Endothelial cell of umbilical vein (primary cell): ENCODE measurements at regions not wholly inside any gene's neighbourhood (a gene's known extent, or its start where the extent isn't known, plus 50 kb on each side); places are given as distances from the start of the nearest gene placed in this dataset.

ENCODE experiments used
- BruUV-seq: library from RNA; stranded (reverse); fragments of 400-500 nt; replicated peaks from 2 replicates; lab custom pipeline; 2021; lab: Mats Ljungman, UMichigan
- CTCF ChIA-PET: fragments of 300-600, 350-600 bp; sonication (Branson Sonifier 250); formaldehyde crosslinking; loops from one replicate; lab custom pipeline; 2021; ENCODE audit warnings: antibody characterized with exemption, inconsistent platforms; lab: Charles Lee
- POLR2A ChIA-PET: fragments of 300-600, 350-600 bp; sonication (Branson Sonifier 250); formaldehyde crosslinking; loops from one replicate; lab custom pipeline; 2021; ENCODE audit warnings: antibody characterized with exemption, inconsistent platforms; lab: Charles Lee
- DNase-seq: peaks from one replicate; pipeline ENCODE4 v3.0.0-alpha.2; 2011; ENCODE audit warnings: low read depth, low spot score
- FAIRE-seq: peaks from 2 replicates; lab custom pipeline; 2011; peaks lifted over from hg19 to GRCh38; lab: Jason Lieb, UNC
- H2AFZ ChIP-seq: 2 replicates; pipeline ENCODE4 v1.6.0; 2012; ENCODE audit warnings: low read depth, low read length, control low read depth, inconsistent platforms
- H3K27ac ChIP-seq: 2 replicates; pipeline ENCODE4 v1.5.1; 2011; ENCODE audit warnings: low read depth, mild to moderate bottlenecking, control low read depth, low read length, moderate library complexity; ENCODE audit not compliant: insufficient read depth
- H3K27me3 ChIP-seq, 2 experiments: 2 replicates each; pipeline versions ENCODE4 v1.6.0 to v1.6.1; 2011; ENCODE audit warnings: low read length in 2 of 2, mixed read lengths in 1 of 2; ENCODE audit not compliant: control insufficient read depth in 2 of 2, insufficient read depth in 2 of 2
- H3K36me3 ChIP-seq, 2 experiments: 2 replicates in 1 of 2; 3 replicates in 1 of 2; pipeline ENCODE4 v1.5.1; 2011; ENCODE audit warnings: low read length in 2 of 2, mild to moderate bottlenecking in 1 of 2, moderate library complexity in 1 of 2; ENCODE audit not compliant: control insufficient read depth in 2 of 2, insufficient read depth in 2 of 2; ENCODE audit errors: extremely low read depth in 1 of 2
- H3K4me1 ChIP-seq: 3 replicates; pipeline ENCODE4 v1.5.1; 2011; ENCODE audit warnings: mild to moderate bottlenecking, low read length; ENCODE audit not compliant: control insufficient read depth, insufficient read depth; ENCODE audit errors: extremely low read depth
- H3K4me2 ChIP-seq: 2 replicates; pipeline ENCODE4 v1.6.1; 2011; ENCODE audit warnings: low read length, control low read depth, mixed read lengths; ENCODE audit not compliant: insufficient read depth
- H3K4me3 ChIP-seq, 3 experiments: fragments of 200-600 bp in 1 of 3; sonication (generic), shearing (Covaris generic) in 1 of 3; replicated peaks in 1 of 3; 2 replicates each; pipeline ENCODE4 v1.5.1; 2011 to 2016; ENCODE audit warnings: control low read depth in 3 of 3, low read length in 3 of 3, mild to moderate bottlenecking in 2 of 3, inconsistent platforms in 1 of 3, low read depth in 1 of 3, moderate library complexity in 1 of 3; ENCODE audit not compliant: insufficient read depth in 1 of 3
- H3K79me2 ChIP-seq: 2 replicates; pipeline ENCODE4 v1.6.0; 2012; ENCODE audit warnings: low read length, inconsistent platforms; ENCODE audit not compliant: control insufficient read depth, insufficient read depth
- H3K9ac ChIP-seq: replicated peaks from 2 replicates; pipeline ENCODE3; 2011; ENCODE audit warnings: low read length, control low read depth; ENCODE audit not compliant: insufficient read depth; ENCODE audit errors: extremely low read depth
- H3K9me1 ChIP-seq: replicated peaks from 3 replicates; pipeline ENCODE4 v1.6.0; 2011; ENCODE audit warnings: mild to moderate bottlenecking, low read length; ENCODE audit not compliant: control insufficient read depth, insufficient read depth; ENCODE audit errors: extremely low read depth
- H3K9me3 ChIP-seq: replicated peaks from 2 replicates; pipeline ENCODE4 v1.5.1; 2012; ENCODE audit warnings: low read length, inconsistent platforms; ENCODE audit not compliant: control insufficient read depth, insufficient read depth
- H4K20me1 ChIP-seq: replicated peaks from 2 replicates; pipeline ENCODE3; 2011; ENCODE audit warnings: mild to moderate bottlenecking, low read length; ENCODE audit not compliant: control insufficient read depth, insufficient read depth; ENCODE audit errors: extremely low read depth
- EZH2 ChIP-seq: IDR thresholded peaks from 2 replicates; pipeline ENCODE4 v1.6.1; 2012; ENCODE audit warnings: borderline replicate concordance, low read depth, mild to moderate bottlenecking, moderate library complexity, low read length, inconsistent platforms; ENCODE audit not compliant: severe bottlenecking
- FOS ChIP-seq: IDR thresholded peaks from 2 replicates; pipeline ENCODE4 v1.6.1; 2011; ENCODE audit warnings: mild to moderate bottlenecking, low read length, moderate library complexity, borderline replicate concordance; ENCODE audit not compliant: insufficient read depth
- GATA2 ChIP-seq: IDR thresholded peaks from 2 replicates; pipeline ENCODE4 v1.7.0; 2011; ENCODE audit warnings: low read depth, mild to moderate bottlenecking, moderate library complexity, mixed read lengths, low read length; ENCODE audit not compliant: insufficient read length, insufficient read depth
- JUN ChIP-seq: IDR thresholded peaks from 2 replicates; pipeline ENCODE4 v1.6.1; 2011; ENCODE audit warnings: borderline replicate concordance, low read depth; ENCODE audit not compliant: insufficient read length, insufficient read depth
- MAX ChIP-seq: IDR thresholded peaks from 2 replicates; pipeline ENCODE4 v1.6.1; 2011; ENCODE audit not compliant: insufficient read depth, insufficient read length
- MYC ChIP-seq: IDR thresholded peaks from one replicate; pipeline ENCODE4 v1.6.1; 2011; ENCODE audit warnings: mild to moderate bottlenecking, low read depth, low read length
- POLR2A ChIP-seq: IDR thresholded peaks from 2 replicates; pipeline ENCODE4 v1.6.1; 2012; ENCODE audit warnings: low read depth, mild to moderate bottlenecking, control low read depth, low read length
- POLR2AphosphoS5 ChIP-seq: IDR thresholded peaks from 2 replicates; pipeline ENCODE4 v1.6.1; 2012; ENCODE audit warnings: low read depth, mild to moderate bottlenecking, control low read depth, low read length, moderate library complexity; ENCODE audit not compliant: insufficient read depth
- dilution Hi-C: fragments of 300-500 bp; cut with MboI; formaldehyde crosslinking; loops from one replicate; pipeline ENCODE4 v1.15.0; 2019; ENCODE audit warnings: low sequenced_read_pairs; ENCODE audit not compliant: extremely low pct_ligation_motif_present
- intact Hi-C: fragments of 100-400 bp; cut with micrococcal nuclease; formaldehyde crosslinking; loops from one replicate; pipeline ENCODE4 v1.10.0; 2022
- TF ChIP-seq, protein P1 (sequence below), 2 donors: IDR thresholded peaks; 1 replicate in 1 of 2; 2 replicates in 1 of 2; pipeline ENCODE4 v1.5.1; 2011; ENCODE audit warnings: low read length in 2 of 2, mild to moderate bottlenecking in 2 of 2, moderate library complexity in 2 of 2, control low read depth in 1 of 2, inconsistent platforms in 1 of 2, low read depth in 1 of 2; ENCODE audit not compliant: insufficient read depth in 1 of 2; ENCODE audit errors: extremely low read depth in 1 of 2

GRCh38 chr3:159761848-159762635 lies 226.6 kb upstream of the IL12A start:
- no peaks in the 10 kb centered on the region for H3K36me3 ChIP-seq
- FAIRE-seq = no peak
- no peaks in the 10 kb centered on the region for H3K27me3 ChIP-seq
- dilution Hi-C loops = no loop called here
- H3K4me3 ChIP-seq = peak overlapping the region in 1 of 3 experiments; percentile 43
- ChIA-PET CTCF (interaction anchor here (1.0 to 6.8 kb wide), 6 partner anchors 13 to 50 kb away, joined by 3 to 124 read pairs (median 5); no protein-coding TSS in a partner anchor), POLR2A (interaction anchor here (0.7 to 2.0 kb wide), 3 partner anchors 29 to 123 kb away, joined by 3 to 21 read pairs (median 3); no protein-coding TSS in a partner anchor)
- peaks cover 30% of the 10 kb centered on the region for H3K4me1 ChIP-seq
- no peaks in the 10 kb centered on the region for H3K9me3 ChIP-seq
- BruUV-seq = no TSS peak
- intact Hi-C loops = loop anchor here (10.0 kb wide), 3 partner anchors 803 to 1107 kb away; partner anchors contain the start of gene KPNA4
- peak overlapping the region; percentile 97 for H3K9ac ChIP-seq
- peak; percentile 21 for DNase-seq
- H3K4me2 ChIP-seq = peak overlapping the region; percentile 80
- no peak for TF ChIP-seq FOS
- no peak for TF ChIP-seq MAX
- TF ChIP-seq EZH2 = no peak
- no peak for TF ChIP-seq MYC
- TF ChIP-seq JUN = no peak
- no peak for TF ChIP-seq POLR2AphosphoS5
- no peak for TF ChIP-seq POLR2A
- TF ChIP-seq GATA2 = no peak
- TF ChIP-seq, protein P1, sequence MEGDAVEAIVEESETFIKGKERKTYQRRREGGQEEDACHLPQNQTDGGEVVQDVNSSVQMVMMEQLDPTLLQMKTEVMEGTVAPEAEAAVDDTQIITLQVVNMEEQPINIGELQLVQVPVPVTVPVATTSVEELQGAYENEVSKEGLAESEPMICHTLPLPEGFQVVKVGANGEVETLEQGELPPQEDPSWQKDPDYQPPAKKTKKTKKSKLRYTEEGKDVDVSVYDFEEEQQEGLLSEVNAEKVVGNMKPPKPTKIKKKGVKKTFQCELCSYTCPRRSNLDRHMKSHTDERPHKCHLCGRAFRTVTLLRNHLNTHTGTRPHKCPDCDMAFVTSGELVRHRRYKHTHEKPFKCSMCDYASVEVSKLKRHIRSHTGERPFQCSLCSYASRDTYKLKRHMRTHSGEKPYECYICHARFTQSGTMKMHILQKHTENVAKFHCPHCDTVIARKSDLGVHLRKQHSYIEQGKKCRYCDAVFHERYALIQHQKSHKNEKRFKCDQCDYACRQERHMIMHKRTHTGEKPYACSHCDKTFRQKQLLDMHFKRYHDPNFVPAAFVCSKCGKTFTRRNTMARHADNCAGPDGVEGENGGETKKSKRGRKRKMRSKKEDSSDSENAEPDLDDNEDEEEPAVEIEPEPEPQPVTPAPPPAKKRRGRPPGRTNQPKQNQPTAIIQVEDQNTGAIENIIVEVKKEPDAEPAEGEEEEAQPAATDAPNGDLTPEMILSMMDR (IDR thresholded peaks at IDR 0.05; ENCODE audit: extremely low read depth in 1 of 2, insufficient read depth in 1 of 2, low read depth in 1 of 2, low read length in 2 of 2) = no peak
- H4K20me1 ChIP-seq = no peaks in the 10 kb centered on the region
- no peak overlapping the region for H2AFZ ChIP-seq
- peaks cover 17% of the 10 kb centered on the region for H3K79me2 ChIP-seq
- no peaks in the 10 kb centered on the region for H3K9me1 ChIP-seq
- peak overlapping the region; percentile 88 for H3K27ac ChIP-seq
